Panc1 (cell line): ENCODE measurements at regions not wholly inside any gene's neighbourhood (a gene's known extent, or its start where the extent isn't known, plus 50 kb on each side); places are given as distances from the start of the nearest gene placed in this dataset.

Experiments
- CTCF ChIP-seq: fragments of 450-650 bp; IDR thresholded peaks from 2 replicates; pipeline ENCODE4 v1.5.1; 2017; ENCODE audit warnings: mild to moderate bottlenecking
- POLR2AphosphoS5 ChIP-seq: IDR thresholded peaks from 2 replicates; pipeline ENCODE4 v1.6.1; 2012; ENCODE audit warnings: mild to moderate bottlenecking, low read depth, low read length, moderate library complexity

DNA sequence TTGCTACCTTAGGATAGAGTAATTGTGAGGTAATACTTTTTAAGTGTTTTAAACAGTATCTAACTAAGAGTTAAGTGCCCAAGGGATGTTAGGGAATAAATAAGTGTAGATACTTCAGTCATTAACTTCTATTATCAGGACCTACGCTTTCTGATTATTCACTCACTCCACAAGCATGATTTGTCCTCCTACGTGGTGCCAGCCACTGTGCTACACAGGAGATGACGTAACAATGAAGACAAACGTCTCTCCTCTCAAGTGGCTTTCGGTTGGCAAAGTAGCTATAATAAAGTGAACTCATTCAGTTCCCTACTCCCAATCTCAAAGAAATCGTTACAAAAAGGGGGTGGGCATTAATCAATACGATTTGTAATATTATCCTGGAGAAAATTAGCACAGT, 100.9 kb upstream of the SETBP1 start:
- no peak for TF ChIP-seq CTCF
- no peak for TF ChIP-seq POLR2AphosphoS5
